ENCODE measurements at regions not wholly inside any gene's neighbourhood (a gene's known extent, or its start where the extent isn't known, plus 50 kb on each side); places are given as distances from the start of the nearest gene placed in this dataset.

- no peak for TF ChIP-seq CTCF (conservative IDR thresholded peaks at IDR 0.05; ENCODE audit: low read depth in 2 of 2)
- no peak for TF ChIP-seq POLR2AphosphoS5 (IDR thresholded peaks at IDR 0.05; ENCODE audit: low read depth)
- TF ChIP-seq CREB1 (CRISPR knock-in tag; IDR thresholded peaks at IDR 0.05; ENCODE audit: low read depth): no peak
- TF ChIP-seq ZNF114 (CRISPR knock-in tag; IDR thresholded peaks at IDR 0.05): no peak
These were observed 807.1 kb downstream of the USP25 start for GRCh38 chr21:16536643-16537434.

Measured in GM23338 (cell line).